WERI-Rb-1 (cell line): ENCODE measurements at regions not wholly inside any gene's neighbourhood (a gene's known extent, or its start where the extent isn't known, plus 50 kb on each side); places are given as distances from the start of the nearest gene placed in this dataset.

Experiments
- DNase-seq: peaks from one replicate; pipeline ENCODE4 v3.0.0-alpha.2; 2020
- H3K27ac ChIP-seq: fragments of 250-450 bp; sonication (Bioruptor Pico); 2 replicates; pipeline ENCODE4 v1.5.1; 2020; ENCODE audit warnings: mild to moderate bottlenecking, moderate library complexity
- H3K27me3 ChIP-seq: fragments of 250-450 bp; sonication (Bioruptor Pico); 2 replicates; pipeline ENCODE4 v1.5.1; 2021; ENCODE audit warnings: mild to moderate bottlenecking, low read depth, moderate library complexity; ENCODE audit not compliant: insufficient read depth, severe bottlenecking
- H3K36me3 ChIP-seq: fragments of 250-450 bp; sonication (Bioruptor Pico); 2 replicates; pipeline ENCODE4 v1.5.1; 2020; ENCODE audit warnings: mild to moderate bottlenecking, moderate library complexity
- H3K4me3 ChIP-seq: 2 replicates; pipeline ENCODE4 v1.5.1; 2011; ENCODE audit warnings: low read depth, mild to moderate bottlenecking, control low read depth, low read length
- H3K9me3 ChIP-seq: fragments of 250-450 bp; sonication (Bioruptor Pico); 2 replicates; pipeline ENCODE4 v1.5.1; 2021; ENCODE audit warnings: mild to moderate bottlenecking, moderate library complexity; ENCODE audit not compliant: severe bottlenecking
- CTCF ChIP-seq: IDR thresholded peaks from 2 replicates; pipeline ENCODE4 v1.5.1; 2011; ENCODE audit warnings: low read depth, mild to moderate bottlenecking, control low read depth, inconsistent platforms, low read length

- Histone ChIP-seq H3K27ac (no peak overlapping the region), H3K36me3 (no peaks in the 10 kb centered on the region), H3K27me3 (no peaks in the 10 kb centered on the region), H3K4me3 (no peak overlapping the region), H3K9me3 (no peaks in the 10 kb centered on the region)
- DNase-seq, result no peak
- no peak for TF ChIP-seq CTCF
These were observed 772.1 kb upstream of the RBFOX1 start for GRCh38 chr16:6560306-6561100.

- H3K4me3 ChIP-seq, result no peak overlapping the region
- DNase-seq, result no peak
- no peaks in the 10 kb centered on the region for H3K9me3 ChIP-seq
- TF ChIP-seq CTCF, result no peak
- H3K27me3 ChIP-seq, result no peaks in the 10 kb centered on the region
- no peak overlapping the region for H3K27ac ChIP-seq
- H3K36me3 ChIP-seq, result no peaks in the 10 kb centered on the region
These were observed 774.0 kb upstream of the RBFOX1 start for GRCh38 chr16:6558661-6559060.

GRCh38 chr16:6558126-6558525, 774.5 kb upstream of the RBFOX1 start:
- no peak for DNase-seq
- TF ChIP-seq CTCF, result no peak
- Histone ChIP-seq H3K27me3 (no peaks in the 10 kb centered on the region), H3K27ac (no peak overlapping the region), H3K9me3 (no peaks in the 10 kb centered on the region), H3K36me3 (no peaks in the 10 kb centered on the region), H3K4me3 (no peak overlapping the region)

- Histone ChIP-seq H3K4me3 (no peak overlapping the region), H3K9me3 (no peaks in the 10 kb centered on the region), H3K27ac (no peak overlapping the region), H3K27me3 (no peaks in the 10 kb centered on the region), H3K36me3 (no peaks in the 10 kb centered on the region)
- DNase-seq, result no peak
- TF ChIP-seq CTCF, result no peak
These were observed 775.2 kb upstream of the RBFOX1 start for GRCh38 chr16:6557353-6558023.

GRCh38 chr16:6549415-6549814, 783.2 kb upstream of the RBFOX1 start:
- no peak overlapping the region for H3K4me3 ChIP-seq
- H3K9me3 ChIP-seq, result no peaks in the 10 kb centered on the region
- DNase-seq, result no peak
- H3K27ac ChIP-seq, result no peak overlapping the region
- no peak for TF ChIP-seq CTCF
- H3K27me3 ChIP-seq, result no peaks in the 10 kb centered on the region
- H3K36me3 ChIP-seq, result no peaks in the 10 kb centered on the region
